Amniotic stem cell (primary cell): ENCODE measurements at regions not wholly inside any gene's neighbourhood (a gene's known extent, or its start where the extent isn't known, plus 50 kb on each side); places are given as distances from the start of the nearest gene placed in this dataset.
A peak's percentile ranks its signal among the peaks of the same experiment; 100 is the strongest.
"Not testable (repeated sequence)": the region's sequence is repeated elsewhere in the genome, so short reads cannot be mapped to it uniquely, and the experiment has no call there.

Experiments
- DNase-seq: peaks from one replicate; lab custom pipeline; 2025; lab: John Stamatoyannopoulos, UW

DNA sequence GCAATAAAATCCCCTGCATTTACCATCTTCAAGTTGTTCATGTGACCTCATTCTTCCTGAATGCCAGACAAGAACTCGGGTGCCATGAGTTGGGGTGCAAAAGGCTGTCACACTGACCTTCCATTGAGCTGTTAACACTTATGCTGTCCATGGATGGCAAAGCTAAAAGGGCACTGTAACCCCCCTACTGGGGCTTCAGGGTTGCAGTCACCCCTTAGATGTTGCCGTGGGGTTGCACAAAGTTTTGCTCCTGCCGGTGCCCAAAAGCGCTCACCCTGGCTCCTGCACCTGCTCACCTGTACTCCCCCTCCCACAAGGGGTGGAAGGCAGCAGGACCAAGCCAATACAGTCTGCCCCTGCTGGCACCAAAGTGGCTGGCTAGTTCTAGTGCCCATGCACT lies 208.2 kb downstream of the RHOU start:
- no peak for DNase-seq

DNA sequence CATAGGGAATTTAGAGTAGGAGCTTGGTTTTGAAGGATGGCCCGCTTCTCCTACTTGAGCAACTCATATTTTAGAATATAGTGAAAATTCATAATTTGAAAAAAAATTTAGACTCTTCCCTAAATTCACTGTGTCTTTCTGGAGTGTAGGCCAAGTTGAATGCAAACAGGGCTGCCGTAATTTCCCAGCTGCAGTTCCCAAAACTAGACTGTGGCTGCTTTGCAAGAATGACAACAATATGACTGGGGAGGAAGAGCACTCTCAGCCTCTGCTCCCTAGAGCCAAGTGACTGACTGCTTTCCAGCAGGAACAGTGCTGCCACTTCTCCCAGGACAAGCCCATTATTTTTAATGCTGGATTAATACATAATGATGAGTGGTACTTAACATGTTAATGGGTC lies 209.0 kb downstream of the RHOU start:
- DNase-seq: no peak

DNA sequence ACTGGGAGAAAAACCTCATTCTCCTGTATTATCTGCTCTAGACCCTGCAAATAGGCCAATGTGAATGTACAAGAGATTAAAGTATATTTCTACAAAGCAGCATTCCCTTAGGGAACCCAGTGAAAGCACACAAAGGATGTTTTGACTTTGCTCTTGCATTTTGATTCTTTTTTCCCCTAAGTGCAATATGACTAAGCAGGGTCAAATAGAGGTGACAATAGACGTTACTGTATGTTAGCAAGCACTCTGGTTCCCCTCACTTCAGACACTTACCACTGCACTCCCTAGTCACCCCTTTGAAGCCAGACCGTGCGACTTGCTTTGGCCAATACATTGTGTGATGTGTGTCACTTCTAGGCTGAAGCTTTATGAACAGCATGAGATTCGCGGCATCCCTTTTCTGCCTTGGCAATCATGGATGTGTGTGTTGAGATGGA lies 209.7 kb downstream of the RHOU start:
- DNase-seq: no peak

DNA sequence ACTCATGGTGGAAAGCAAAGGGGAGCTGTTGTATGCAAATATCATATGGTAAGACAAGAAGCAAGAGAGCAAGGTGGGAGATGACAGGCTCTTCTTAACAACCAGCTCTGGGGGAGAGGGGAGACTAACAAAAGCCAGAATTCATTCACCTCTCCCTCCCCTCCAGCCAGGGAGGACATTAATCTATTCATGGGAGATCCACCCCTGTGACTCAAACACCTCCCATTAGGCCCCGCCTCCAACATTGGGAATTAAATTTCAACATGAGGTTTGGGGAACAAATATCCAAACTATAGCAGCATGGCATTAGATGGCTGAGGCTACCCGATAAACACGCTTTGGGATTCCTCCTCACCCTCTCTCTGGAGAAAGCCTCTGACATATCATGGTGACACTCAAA lies 210.6 kb downstream of the RHOU start:
- DNase-seq: no peak

DNA sequence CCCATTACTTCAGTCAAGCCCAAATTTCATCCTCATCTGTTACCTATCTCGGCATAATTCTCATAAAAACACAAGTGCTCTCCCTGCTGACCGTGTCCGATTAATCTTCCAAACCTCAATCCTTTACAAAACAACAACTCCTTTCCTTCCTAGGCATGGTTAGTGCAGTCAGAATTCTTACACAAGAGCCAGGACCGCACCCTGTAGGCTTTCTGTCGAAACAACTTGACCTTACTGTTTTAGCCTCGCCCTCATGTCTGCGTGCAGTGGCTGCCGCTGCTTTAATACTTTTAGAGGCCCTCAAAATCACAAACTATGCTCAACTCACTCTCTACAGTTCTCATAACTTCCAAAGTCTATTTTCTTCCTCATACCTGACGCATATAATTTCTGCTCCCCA lies 214.3 kb downstream of the RHOU start:
- DNase-seq: not testable (repeated sequence)

DNA sequence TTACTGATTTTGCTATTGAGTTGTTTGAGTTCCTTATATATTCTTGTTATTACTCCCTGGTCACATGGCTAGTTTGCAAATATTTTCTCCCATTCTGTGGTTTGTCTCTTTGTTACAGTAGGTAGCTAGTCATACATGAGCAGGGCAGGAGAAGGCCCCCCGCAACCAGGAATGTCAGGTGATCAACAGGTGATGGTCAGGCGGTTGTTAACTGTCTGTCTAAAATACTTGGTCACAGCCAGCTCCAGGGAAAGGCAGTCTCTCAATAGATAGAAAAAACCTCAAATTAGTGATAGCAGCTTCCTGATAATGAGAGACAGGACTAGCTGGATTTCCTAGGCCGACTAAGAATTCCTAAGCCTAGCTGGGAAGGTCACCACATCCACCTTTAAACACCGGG lies 217.9 kb downstream of the RHOU start:
- no peak for DNase-seq

DNA sequence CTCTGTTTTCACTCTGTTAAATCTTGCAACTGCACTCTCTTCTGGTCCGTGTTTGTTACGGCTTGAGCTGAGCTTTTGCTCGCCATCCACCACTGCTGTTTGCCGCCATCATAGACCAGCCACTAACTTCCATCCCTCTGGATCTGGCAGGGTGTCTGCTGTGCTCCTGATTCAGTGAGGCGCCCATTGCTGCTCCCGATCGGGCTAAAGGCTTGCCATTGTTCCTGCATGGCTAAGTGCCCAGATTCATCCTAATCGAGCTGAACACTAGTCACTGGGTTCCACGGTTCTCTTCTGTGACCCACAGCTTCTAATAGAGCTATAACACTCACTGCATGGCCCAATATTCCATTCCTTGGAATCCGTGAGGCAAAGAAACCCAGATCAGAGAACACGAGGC lies 218.5 kb downstream of the RHOU start:
- DNase-seq: not testable (repeated sequence)

DNA sequence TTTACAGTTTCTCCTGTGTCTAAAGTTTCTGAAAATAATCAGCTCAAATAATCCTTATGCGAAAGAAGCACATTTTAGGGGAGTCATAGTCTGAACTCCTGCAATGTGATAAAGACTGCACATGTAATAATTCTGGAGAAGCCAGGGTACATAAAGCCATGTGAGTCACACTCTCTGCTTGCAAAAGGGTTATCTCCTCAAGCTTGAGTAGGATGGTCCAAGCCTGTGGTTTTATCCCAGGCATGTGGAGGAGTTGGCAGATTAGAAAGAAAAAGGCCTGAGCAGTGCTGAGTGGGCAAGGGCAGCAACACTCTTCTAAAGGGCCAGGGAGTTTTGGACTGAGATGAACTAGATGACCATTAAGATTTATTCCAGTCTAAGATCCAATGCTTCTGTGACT lies 220.4 kb downstream of the RHOU start:
- DNase-seq: no peak

DNA sequence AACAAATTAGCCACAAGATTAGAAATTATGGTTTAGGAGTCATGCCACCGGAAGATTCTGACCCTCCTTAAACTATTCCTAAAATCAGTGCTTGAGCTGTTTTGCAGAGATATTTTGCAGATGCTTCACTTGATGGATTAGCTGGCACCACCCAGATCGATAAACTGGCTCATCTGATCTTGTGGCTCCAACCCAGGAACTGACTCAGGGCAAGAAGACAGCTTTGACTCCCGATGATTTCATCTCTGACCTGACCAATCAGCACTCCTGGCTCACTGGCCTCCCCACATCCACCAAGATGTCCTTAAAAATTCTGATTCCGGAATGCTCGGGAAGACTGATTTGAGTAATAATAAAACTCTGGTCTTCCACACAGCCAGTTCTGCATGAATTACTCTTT lies 221.6 kb downstream of the RHOU start:
- no peak for DNase-seq

DNA sequence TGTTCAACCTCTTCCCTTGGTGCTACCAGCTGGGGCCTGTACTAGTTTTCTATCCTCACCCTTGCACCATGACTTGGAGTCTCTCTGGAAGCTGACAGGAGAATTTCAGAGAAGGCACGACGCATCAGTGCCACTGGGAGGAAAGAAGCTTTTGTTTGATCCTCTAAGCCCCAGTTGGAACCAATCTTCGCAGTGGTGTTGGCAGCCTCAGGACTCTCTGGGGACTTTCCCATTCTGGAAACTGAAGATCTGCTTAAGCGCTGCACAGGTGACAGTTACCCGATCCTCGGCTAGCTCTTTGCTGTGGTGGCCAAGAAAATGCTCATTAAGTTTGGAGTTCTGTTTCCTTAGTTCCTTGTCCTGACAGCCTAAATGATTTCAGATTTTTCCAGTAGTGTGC lies 222.3 kb downstream of the RHOU start:
- DNase-seq: no peak

DNA sequence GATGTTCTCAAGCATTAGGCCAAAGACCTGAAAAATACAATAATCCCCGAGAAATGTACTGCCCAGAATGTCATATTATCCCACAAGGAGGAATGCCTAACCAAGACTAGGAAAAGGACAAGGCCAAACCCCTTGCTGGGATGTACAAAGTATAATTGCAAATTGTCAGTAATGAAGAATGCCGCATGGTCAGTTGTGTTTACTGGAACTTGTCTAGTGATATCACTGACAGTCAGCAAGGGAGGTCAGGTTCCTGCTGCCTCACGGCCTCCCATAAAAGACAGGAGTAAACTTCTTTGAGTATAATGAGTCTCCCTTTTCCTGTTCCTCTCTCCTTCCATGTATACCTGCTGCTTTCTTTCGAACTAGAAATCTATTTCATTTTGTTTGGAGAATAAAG lies 222.8 kb downstream of the RHOU start:
- no peak for DNase-seq

DNA sequence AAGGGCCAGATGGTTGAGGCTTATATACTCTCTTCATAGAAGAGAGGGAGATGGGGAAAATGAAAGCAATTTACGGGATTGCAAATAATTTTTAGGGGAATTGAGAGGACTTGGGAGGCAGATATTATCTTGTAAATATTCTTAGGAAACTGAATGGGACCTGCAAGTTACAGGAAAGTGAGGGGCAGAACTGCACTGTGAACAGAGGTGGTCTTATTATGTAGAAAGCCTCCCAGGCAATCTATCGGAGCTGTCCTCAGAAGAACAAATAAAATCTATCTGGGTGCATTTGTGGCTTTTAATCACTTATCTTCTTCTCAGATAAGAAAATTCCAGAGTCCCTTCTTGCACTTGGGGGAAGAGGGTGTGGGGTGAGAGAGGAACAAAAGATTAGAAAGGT lies 223.5 kb downstream of the RHOU start:
- no peak for DNase-seq

DNA sequence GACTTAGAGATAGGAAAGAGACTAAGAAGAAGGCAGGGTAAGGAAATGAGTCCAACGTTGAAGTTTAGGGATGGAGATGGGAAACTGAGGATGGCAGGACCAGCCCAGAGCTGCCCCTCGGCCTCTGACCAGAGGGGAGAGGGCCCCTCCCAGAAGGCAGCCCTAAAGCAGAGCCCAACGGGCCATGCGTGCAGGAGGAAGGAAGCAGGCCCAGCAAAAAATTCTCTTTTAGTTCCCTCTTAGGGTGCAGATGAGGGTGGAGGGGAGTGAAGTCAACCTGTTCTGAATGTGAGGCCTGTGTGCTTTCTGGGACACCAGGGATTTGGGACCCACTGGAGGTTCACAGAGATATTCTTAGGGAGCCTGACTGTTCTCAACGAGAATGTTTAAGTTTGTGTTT lies 225.4 kb downstream of the RHOU start:
- no peak for DNase-seq

DNA sequence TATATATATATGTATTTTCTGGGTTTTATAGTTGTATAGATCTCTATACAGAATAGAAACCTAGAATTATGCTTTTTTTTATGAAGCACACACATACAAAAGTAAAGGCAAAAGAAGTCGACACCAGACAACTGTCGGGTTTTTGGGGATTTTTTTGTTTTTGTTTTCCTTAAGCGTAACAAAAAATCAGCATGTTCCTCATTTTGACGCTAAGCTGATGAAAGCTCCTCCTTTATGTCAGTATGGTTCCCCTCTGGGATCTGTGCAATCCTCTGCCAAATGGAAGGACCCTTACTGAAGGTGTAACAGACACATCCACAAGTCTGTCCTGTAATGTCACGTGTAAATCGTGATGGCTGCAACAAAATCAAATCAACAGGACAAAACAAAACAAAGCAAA lies 226.2 kb downstream of the RHOU start:
- DNase-seq: no peak

DNA sequence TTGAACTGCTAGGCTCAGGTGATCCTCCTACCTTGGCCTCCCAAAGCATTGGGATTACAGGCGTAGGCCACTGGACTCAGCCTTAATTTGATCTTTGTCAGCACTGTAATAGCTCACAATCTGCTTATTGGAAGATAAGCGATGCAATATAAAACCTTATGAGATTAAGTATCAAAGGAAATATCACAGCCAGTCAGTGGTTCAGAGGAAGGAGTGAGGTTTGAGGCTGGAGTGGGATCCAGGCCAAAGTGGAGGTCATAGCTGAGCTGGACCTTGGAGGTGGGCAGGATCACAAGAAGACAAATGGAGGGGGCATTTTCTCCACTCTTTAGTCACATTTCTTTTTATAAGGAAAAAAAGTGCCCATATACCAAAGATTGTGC lies 228.5 kb downstream of the RHOU start:
- no peak for DNase-seq

DNA sequence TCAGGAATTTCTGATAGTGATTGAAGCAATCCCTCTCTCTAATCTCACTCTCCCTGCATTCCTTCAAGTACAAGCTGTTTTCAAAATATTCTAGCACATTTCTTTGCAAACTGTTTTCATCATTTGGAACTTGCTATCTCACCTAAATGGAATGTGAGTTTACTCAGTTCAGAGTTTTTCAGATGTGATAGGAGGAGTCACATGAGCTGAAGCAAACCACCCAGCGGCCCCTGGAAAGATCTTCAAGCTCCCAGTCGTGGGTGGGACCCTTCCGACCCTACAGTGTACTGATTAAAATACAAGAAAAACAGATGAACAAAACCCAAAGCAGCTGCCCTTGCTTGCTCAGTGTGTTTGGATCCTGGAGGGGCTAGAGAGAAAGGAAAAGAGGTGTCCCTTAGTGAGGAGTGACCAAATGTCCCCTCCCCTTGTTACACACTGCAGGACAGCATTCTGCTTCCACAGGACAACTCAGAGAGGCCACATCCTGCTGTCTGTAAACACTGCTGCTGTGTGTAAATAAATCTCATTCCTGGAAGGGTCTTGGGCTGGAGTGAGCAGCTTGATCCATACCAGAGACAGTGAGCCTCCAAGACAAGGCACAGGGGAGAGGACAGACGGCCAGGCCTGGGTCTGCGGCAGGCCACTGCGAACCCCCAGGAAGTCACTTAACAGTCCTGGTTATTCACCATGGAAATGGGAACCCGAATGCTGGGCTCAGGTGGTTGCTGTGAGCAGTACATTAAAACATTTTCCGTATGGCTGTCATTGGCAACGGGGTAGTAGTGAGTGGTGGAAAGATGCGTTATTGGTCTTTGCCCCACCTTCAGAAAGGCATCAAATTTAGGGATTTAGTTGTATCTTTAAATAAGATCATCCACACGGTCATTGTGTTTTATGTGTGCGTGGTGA lies 229.2 kb downstream of the RHOU start:
- DNase-seq: peak; percentile 49

DNA sequence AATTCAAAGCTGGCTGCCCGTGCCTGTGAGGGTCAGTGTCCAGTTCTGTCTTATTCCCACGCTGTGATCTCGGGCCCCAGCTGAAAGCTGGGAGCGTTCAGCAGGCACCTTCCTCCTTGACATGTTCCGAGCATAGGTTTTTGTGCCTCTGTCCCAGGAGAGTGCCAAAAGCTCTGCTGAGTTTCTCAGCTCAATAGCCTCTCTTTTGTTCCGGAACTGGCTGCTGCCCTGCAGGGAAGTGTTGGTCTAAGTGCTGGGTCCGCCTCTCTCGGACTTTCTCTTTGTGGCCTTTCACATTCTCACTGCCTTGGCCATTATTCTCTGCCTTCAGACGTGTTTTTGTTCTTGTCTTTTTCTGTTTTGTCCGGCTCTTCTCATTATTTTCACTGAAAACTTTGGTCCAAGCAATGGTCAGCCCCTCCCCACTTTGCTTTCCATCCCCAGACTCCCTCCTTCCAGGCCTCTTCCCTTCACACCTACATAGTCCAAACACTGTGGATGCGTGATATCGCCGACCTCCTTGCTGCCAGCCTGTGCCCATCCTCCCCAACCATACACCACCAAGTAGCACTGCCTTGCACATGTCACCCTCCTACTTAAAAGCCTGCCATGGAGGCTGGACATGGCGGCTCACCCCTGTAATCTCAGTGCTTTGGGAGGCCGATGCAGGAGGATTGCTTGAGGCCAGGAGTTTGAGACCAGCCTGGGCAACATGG lies 233.8 kb downstream of the RHOU start:
- no peak for DNase-seq

DNA sequence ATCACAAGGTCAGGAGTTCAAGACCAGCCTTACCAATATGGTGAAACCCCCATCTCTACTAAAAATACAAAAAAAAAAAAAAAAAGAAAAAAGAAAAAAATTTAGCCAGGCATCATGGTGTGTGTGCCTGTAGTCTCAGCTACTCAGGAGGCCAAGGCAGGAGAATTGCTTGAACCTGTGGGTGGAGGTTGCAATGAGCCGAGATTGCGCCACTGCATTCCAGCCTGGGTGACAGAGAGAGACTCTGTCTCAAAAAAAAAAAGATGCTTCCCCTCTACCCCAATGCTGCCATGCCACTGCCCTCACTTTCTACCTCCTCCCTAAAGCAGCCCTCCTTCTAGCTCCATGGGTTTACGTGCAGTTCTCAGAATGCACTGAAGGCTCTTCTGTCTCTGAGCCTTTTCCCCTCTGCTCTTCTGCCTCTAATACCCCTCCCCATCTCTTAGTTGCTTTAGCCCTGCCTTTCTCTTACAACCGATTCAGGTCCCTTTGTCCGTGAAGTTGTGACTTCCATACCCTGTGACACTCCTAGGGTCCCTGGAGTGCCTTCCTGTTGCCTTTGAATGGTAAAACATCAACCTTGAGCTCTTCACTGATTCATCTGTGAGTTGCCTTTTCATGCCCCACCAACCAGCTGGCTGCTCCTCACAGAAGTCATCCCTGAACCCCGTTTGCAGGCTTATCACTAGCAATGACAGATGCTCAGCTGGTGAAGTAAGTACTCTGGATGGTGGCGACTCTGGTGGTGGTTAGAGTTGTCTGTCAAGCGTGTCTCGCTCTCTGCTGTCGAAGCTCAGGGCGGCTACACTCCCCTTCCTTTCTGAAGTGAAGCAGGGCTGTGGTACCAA lies 234.9 kb downstream of the RHOU start:
- no peak for DNase-seq

DNA sequence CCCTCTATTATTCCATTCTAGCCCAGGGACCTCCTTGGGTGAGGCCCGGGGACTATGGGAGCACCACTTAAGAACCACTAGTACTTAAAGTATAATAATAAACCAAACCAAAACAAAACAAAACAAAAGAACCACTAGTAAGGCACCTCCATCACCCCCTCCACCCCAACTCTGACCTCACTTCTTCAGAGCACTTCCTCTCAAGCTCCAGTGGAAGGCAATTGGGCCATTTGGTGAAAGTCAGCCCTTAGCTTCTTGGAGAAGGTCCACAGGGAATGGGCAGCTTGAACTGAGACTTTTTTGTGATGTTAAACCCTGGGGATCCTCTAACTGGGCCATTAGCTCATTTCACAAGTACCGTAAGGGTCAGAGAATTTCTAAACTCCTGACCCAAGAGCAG lies 237.3 kb downstream of the RHOU start:
- DNase-seq: no peak

DNA sequence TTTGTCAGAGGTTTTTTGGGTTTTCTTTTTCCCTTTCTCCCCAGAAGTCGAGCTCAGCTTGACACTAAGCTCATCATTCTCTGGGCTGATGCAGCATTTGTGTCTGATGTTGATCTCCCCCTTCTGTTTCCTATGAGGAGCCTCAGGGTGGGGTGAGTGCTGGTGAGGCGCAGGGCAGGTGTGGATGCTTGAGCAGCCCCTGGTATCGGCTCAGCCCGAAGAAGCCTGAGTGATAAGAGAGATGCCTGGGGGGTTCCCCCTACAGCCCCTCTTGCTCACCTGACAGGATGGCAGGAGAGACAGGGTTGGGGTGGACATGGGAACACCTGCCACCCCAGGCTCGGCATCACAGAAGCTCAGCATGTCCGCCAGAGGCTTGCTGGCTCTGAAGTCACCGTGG lies 239.0 kb downstream of the RHOU start:
- DNase-seq: no peak

DNA sequence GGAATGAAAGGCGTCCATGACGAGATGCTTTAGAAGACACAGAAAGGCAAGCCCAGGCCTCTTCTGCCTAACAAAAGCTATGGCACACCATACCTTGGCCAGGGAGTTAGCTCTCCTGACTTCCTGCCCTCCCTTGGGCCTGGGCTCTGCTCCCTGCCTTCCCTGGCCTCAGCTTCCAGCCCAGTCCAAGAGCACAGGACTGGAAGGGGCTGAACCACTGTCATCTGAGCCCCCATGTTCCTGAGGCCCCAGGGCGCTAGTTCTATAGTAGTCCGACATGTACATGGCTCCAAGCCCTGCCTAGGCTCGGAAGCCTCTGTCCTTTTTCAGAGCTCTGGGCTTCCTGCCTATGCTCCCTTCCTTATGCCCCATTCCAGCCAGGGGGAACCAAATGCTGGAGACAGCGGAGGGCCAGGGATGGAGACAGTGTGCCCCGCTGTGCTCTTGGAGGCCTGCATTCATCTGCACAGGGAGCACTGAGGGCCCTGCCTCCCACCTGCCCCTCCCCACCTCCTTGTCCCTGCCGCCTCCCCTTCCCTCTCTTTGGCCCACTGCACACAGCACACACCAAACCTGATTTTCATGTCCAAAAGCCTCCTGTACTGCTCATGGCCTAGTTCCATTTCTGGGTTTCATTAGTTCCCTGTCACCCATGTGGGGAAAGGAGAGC lies 240.1 kb downstream of the RHOU start:
- DNase-seq: no peak

DNA sequence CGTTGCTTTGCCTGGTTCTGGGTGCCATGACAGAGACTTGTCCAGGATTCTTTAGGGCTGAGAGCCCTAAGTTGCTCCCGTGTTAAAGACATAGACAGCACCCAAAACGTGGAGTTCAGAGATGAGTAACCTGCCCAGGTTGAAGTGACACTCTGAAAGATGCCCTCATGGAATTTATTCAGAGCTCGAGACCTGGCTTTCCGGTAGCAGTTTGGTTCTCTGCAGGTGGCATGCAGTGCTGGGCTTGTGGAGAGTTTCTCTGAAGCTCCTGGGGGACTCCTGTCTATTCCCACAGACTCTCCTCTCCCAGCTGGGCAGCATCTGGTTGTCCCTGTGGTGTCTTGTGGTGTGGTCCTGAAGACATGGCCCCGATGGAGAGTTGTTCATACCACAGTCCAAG lies 241.0 kb downstream of the RHOU start:
- no peak for DNase-seq
